ENCODE measurements at regions not wholly inside any gene's neighbourhood (a gene's known extent, or its start where the extent isn't known, plus 50 kb on each side); places are given as distances from the start of the nearest gene placed in this dataset.

DNA sequence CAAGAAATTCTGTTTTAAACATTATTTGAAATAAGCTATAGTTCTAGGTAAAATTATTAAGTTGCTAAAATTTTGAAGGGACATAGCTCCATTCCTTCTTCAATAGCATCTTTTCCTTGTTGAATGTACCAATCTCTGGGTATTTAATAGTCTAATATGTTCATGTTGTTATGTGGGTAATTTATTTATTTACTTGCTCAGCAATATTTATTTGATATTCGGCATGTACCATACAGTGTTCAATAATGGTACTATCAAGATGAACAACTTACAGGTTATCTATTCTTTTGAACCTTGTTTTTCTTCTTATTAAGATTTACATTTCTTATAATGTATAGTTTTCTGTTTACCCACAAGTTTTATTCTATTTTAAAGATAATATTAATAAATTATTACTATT is 1616.8 kb upstream of the PIK3C3 start:
- FAIRE-seq (no peak), DNase-seq (ENCODE audit: low read depth, low spot score) (no peak)
- no peak overlapping the region for H3K9ac ChIP-seq (replicated peaks; ENCODE audit: extremely low read depth, insufficient read depth, low read length)
- ChIA-PET CTCF (no interaction called here), POLR2A (no interaction called here)
- H3K9me1 ChIP-seq (replicated peaks; ENCODE audit: control insufficient read depth, extremely low read depth, insufficient read depth, low read length), result no peaks in the 10 kb centered on the region
- no TSS peak for BruUV-seq (replicated peaks)
- TF ChIP-seq POLR2A (IDR thresholded peaks at IDR 0.05; ENCODE audit: low read depth, low read length) (no peak), POLR2AphosphoS5 (IDR thresholded peaks at IDR 0.05; ENCODE audit: insufficient read depth, low read depth, low read length) (no peak), EZH2 (IDR thresholded peaks at IDR 0.05; ENCODE audit: borderline replicate concordance, low read depth, low read length, severe bottlenecking) (no peak), MYC (IDR thresholded peaks at IDR 0.05; ENCODE audit: low read depth, low read length) (no peak), JUN (IDR thresholded peaks at IDR 0.05; ENCODE audit: borderline replicate concordance, insufficient read depth, insufficient read length, low read depth) (no peak), GATA2 (IDR thresholded peaks at IDR 0.05; ENCODE audit: insufficient read depth, insufficient read length, low read depth, low read length) (no peak), FOS (IDR thresholded peaks at IDR 0.05; ENCODE audit: borderline replicate concordance, insufficient read depth, low read length) (no peak)
- TF ChIP-seq, protein P1, sequence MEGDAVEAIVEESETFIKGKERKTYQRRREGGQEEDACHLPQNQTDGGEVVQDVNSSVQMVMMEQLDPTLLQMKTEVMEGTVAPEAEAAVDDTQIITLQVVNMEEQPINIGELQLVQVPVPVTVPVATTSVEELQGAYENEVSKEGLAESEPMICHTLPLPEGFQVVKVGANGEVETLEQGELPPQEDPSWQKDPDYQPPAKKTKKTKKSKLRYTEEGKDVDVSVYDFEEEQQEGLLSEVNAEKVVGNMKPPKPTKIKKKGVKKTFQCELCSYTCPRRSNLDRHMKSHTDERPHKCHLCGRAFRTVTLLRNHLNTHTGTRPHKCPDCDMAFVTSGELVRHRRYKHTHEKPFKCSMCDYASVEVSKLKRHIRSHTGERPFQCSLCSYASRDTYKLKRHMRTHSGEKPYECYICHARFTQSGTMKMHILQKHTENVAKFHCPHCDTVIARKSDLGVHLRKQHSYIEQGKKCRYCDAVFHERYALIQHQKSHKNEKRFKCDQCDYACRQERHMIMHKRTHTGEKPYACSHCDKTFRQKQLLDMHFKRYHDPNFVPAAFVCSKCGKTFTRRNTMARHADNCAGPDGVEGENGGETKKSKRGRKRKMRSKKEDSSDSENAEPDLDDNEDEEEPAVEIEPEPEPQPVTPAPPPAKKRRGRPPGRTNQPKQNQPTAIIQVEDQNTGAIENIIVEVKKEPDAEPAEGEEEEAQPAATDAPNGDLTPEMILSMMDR (IDR thresholded peaks at IDR 0.05; ENCODE audit: extremely low read depth in 1 of 2, insufficient read depth in 1 of 2, low read depth in 1 of 2, low read length in 2 of 2), result no peak
- TF ChIP-seq, protein P2, sequence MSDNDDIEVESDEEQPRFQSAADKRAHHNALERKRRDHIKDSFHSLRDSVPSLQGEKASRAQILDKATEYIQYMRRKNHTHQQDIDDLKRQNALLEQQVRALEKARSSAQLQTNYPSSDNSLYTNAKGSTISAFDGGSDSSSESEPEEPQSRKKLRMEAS (IDR thresholded peaks at IDR 0.05; ENCODE audit: insufficient read depth, insufficient read length), result no peak
- H3K9me3 ChIP-seq (replicated peaks; ENCODE audit: control insufficient read depth, insufficient read depth, low read length), result no peaks in the 10 kb centered on the region
- no peaks in the 10 kb centered on the region for H3K4me1 ChIP-seq (ENCODE audit: control insufficient read depth, extremely low read depth, insufficient read depth, low read length)
- intact Hi-C loops (cut with micrococcal nuclease) (no loop called here), dilution Hi-C loops (cut with MboI; ENCODE audit: extremely low pct_ligation_motif_present, low sequenced_read_pairs) (no loop called here)
- no peak overlapping the region for H3K4me2 ChIP-seq (ENCODE audit: insufficient read depth, low read length)
- H4K20me1 ChIP-seq (replicated peaks; ENCODE audit: control insufficient read depth, extremely low read depth, insufficient read depth, low read length), result no peaks in the 10 kb centered on the region
- no peaks in the 10 kb centered on the region for H3K36me3 ChIP-seq (ENCODE audit: control insufficient read depth in 2 of 2, extremely low read depth in 1 of 2, insufficient read depth in 2 of 2, low read length in 2 of 2)
- H3K27ac ChIP-seq (ENCODE audit: insufficient read depth, low read depth, low read length), result no peak overlapping the region
- no peaks in the 10 kb centered on the region for H3K27me3 ChIP-seq (ENCODE audit: control insufficient read depth in 2 of 2, insufficient read depth in 2 of 2, low read length in 2 of 2)
- H3K4me3 ChIP-seq (replicated peaks in 1 of 3; ENCODE audit: insufficient read depth in 1 of 3, low read depth in 1 of 3, low read length in 3 of 3), result no peak overlapping the region
- H3K79me2 ChIP-seq (ENCODE audit: control insufficient read depth, insufficient read depth, low read length), result no peaks in the 10 kb centered on the region
- H2AFZ ChIP-seq (ENCODE audit: low read depth, low read length), result no peak overlapping the region

All from endothelial cell of umbilical vein (primary cell).